BJ (cell line): ENCODE measurements at regions not wholly inside any gene's neighbourhood (a gene's known extent, or its start where the extent isn't known, plus 50 kb on each side); places are given as distances from the start of the nearest gene placed in this dataset.
A peak's percentile ranks its signal among the peaks of the same experiment; 100 is the strongest.

Experiments
- CTCF ChIA-PET: fragments of 350-600 bp; formaldehyde crosslinking; extraction: SDS; loops from one replicate; lab custom pipeline; 2021; ENCODE audit warnings: antibody characterized with exemption, inconsistent platforms; lab: Yijun Ruan, JAX
- POLR2A ChIA-PET: fragments of 300-600 bp; sonication (Branson Sonifier 250); formaldehyde crosslinking; extraction: SDS; loops from one replicate; lab custom pipeline; 2021; ENCODE audit warnings: antibody characterized with exemption; lab: Charles Lee
- DNase-seq: peaks from one replicate; pipeline ENCODE4 v3.0.0-alpha.2; 2011; ENCODE audit warnings: low read depth
- H3K27me3 ChIP-seq: 2 replicates; pipeline ENCODE4 v1.6.0; 2011; ENCODE audit warnings: low read length; ENCODE audit not compliant: control insufficient read depth, insufficient read depth
- H3K36me3 ChIP-seq: 2 replicates; pipeline ENCODE4 v1.5.1; 2011; ENCODE audit warnings: low read length; ENCODE audit not compliant: control insufficient read depth, insufficient read depth
- H3K4me3 ChIP-seq: 2 replicates; pipeline ENCODE4 v1.5.1; 2011; ENCODE audit warnings: low read depth, mild to moderate bottlenecking, control low read depth, low read length
- TF ChIP-seq, protein P1 (sequence below): IDR thresholded peaks from 2 replicates; pipeline ENCODE4 v1.5.1; 2011; ENCODE audit warnings: low read depth, mild to moderate bottlenecking, control low read depth, inconsistent platforms, low read length, moderate library complexity; ENCODE audit not compliant: insufficient read depth

DNA sequence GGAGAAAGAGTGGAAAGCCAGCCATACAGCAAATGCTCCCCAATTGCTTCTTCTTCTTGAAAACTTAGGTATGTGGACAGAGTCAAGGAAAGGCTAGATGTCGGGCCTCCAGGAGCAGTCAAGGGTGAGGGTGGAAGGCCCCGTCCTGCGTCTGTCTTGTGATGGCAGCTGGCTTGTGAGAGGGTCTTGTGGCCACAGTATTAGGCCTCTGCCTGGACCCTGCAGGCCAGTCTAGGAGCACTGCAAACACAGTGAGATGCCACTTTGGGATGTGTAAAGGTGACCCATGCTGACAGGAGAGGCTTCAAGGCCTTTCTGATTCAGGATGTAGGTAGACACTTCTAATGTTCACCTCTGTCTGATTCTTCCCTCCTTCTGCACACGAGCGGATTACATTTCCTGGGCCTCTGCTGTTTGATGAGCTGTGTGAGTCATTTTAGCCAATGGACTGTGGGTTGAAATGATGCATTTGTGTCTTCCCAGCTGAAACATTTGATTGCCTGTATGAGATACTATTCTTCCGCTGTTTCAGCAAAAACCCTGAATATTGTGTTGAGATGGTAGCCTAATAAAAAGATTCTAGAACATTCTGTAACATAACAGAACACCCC lies 135.4 kb downstream of the EMX2 start:
- H3K27me3 ChIP-seq: no peaks in the 10 kb centered on the region
- TF ChIP-seq, protein P1, sequence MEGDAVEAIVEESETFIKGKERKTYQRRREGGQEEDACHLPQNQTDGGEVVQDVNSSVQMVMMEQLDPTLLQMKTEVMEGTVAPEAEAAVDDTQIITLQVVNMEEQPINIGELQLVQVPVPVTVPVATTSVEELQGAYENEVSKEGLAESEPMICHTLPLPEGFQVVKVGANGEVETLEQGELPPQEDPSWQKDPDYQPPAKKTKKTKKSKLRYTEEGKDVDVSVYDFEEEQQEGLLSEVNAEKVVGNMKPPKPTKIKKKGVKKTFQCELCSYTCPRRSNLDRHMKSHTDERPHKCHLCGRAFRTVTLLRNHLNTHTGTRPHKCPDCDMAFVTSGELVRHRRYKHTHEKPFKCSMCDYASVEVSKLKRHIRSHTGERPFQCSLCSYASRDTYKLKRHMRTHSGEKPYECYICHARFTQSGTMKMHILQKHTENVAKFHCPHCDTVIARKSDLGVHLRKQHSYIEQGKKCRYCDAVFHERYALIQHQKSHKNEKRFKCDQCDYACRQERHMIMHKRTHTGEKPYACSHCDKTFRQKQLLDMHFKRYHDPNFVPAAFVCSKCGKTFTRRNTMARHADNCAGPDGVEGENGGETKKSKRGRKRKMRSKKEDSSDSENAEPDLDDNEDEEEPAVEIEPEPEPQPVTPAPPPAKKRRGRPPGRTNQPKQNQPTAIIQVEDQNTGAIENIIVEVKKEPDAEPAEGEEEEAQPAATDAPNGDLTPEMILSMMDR: no peak
- ChIA-PET CTCF (no interaction called here), POLR2A (no interaction called here)
- no peak overlapping the region for H3K4me3 ChIP-seq
- H3K36me3 ChIP-seq: no peaks in the 10 kb centered on the region
- DNase-seq: no peak

DNA sequence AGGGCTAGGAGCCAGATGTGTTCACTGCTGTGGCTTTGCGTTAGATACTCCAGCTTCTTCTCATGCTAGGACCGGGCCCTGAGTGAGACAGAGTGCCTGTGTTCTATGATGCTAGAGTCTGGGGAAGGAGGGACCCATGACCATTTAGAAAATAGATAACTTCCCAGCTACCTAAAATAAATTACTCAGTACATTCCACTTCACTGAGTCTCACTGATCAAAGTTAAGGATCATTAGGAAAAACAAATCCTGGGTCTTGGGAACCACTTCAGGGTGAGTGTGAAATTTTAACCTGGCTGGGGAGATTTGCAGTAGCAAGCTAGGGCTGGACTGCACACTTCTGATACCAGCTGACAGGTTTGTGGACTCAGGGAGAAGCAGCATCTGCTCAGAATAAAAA lies 138.1 kb downstream of the EMX2 start:
- ChIA-PET CTCF (interaction anchor here (0.7 kb wide), 1 partner anchor 201 kb away, joined by 4 read pairs; no protein-coding TSS in a partner anchor), POLR2A (no interaction called here)
- H3K4me3 ChIP-seq: no peak overlapping the region
- no peak for DNase-seq
- H3K27me3 ChIP-seq: no peaks in the 10 kb centered on the region
- H3K36me3 ChIP-seq: no peaks in the 10 kb centered on the region
- TF ChIP-seq, protein P1: no peak

DNA sequence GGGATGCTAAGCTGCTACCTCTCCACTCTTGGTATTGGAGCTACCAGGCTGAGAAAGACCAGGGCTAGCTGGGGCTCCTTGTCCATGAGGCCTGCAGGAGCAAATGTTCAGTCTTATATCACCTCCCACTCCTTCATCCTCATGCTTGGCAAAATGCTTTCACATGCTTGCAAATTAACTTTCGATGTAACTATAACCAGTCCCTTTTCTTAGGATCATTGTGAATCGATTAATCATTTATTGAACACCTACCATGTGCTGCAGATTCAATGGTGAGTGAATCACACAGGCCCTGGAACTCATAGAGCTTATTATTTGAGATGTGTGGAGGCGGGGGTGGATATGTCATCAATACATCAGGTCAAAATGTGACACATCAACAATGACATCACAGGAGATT lies 138.6 kb downstream of the EMX2 start:
- H3K4me3 ChIP-seq: no peak overlapping the region
- H3K36me3 ChIP-seq: no peaks in the 10 kb centered on the region
- CTCF ChIA-PET: interaction anchor here (0.7 kb wide), 1 partner anchor 201 kb away, joined by 4 read pairs; no protein-coding TSS in a partner anchor
- POLR2A ChIA-PET: no interaction called here
- no peak for DNase-seq
- TF ChIP-seq, protein P1: no peak
- no peaks in the 10 kb centered on the region for H3K27me3 ChIP-seq

DNA sequence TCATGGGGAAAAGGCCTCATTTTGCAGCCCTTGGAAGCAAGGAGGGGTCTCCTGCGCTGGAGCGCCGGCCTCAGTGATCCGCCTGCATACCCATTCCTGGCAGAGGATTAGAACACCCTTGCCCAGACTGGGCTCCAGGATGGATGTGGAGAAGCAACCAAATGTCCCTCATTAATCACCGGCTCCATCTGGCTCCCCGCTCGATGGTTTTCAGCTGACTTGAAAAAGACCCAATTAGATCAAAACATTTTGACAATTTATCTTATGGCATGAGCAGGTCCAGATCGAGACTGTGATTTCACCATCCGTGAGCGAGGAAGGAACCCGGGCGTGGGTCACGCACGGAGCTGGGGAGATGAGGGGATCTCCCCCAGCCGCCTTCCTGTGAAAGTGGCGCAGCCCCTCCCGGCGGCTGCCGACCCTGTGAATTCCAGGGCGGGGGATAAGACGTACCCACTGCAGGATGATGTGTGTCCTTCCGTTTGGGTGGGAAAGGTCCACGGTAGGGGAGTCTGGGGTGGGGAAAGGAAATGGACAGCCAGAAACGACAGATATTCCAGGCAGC lies 141.6 kb downstream of the EMX2 start:
- ChIA-PET POLR2A (no interaction called here), CTCF (no interaction called here)
- H3K36me3 ChIP-seq: no peaks in the 10 kb centered on the region
- no peaks in the 10 kb centered on the region for H3K27me3 ChIP-seq
- H3K4me3 ChIP-seq: no peak overlapping the region
- TF ChIP-seq, protein P1: no peak
- DNase-seq: no peak

DNA sequence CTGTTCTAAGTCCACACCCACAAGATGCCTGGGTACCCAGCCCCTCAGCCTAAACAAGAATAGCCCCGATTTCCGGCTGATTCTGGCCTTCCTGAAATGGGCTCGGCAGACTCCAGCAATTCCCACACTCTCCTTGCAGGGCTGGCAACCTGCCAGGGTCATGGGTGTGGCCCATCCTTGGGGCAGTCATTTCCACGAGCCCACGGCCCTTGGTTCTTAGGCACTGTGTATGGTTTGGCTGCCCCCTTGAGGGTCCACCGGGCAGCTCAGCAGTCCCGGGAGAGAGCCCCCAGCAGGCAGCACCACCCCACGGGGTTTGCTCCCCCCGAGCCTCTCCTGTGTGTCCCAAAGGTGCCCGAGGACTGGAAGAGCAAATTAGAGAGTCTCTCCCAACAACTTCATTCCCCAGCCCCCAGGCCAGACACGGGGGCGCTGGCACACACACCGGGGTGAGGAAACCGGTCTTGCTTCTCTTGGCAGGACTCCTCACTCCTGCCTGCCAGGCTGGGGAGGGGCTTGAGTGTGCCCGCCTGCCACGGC lies 142.2 kb downstream of the EMX2 start:
- ChIA-PET CTCF (no interaction called here), POLR2A (no interaction called here)
- no peak for DNase-seq
- H3K27me3 ChIP-seq: no peaks in the 10 kb centered on the region
- TF ChIP-seq, protein P1: peak; percentile 21; the same call in 1 of the 2 replicates
- no peaks in the 10 kb centered on the region for H3K36me3 ChIP-seq
- H3K4me3 ChIP-seq: no peak overlapping the region
